Astrocyte of the spinal cord (primary cell): ENCODE measurements at regions not wholly inside any gene's neighbourhood (a gene's known extent, or its start where the extent isn't known, plus 50 kb on each side); places are given as distances from the start of the nearest gene placed in this dataset.

ENCODE experiments used
- DNase-seq: peaks from one replicate; pipeline ENCODE4 v3.0.0; 2011; ENCODE audit warnings: low read depth, low spot score
- H3K4me3 ChIP-seq: 2 replicates; pipeline ENCODE4 v1.5.1; 2011; ENCODE audit warnings: low read depth, mild to moderate bottlenecking, low read length, moderate library complexity
- in situ Hi-C: cut with HindIII; loops from 2 replicates; pipeline ENCODE4 v1.10.0; 2017; ENCODE audit warnings: low sequenced_read_pairs
- TF ChIP-seq, protein P1 (sequence below): IDR thresholded peaks from 2 replicates; pipeline ENCODE4 v1.5.1; 2012; ENCODE audit warnings: low read depth, mild to moderate bottlenecking, low read length, inconsistent platforms

- TF ChIP-seq, protein P1, sequence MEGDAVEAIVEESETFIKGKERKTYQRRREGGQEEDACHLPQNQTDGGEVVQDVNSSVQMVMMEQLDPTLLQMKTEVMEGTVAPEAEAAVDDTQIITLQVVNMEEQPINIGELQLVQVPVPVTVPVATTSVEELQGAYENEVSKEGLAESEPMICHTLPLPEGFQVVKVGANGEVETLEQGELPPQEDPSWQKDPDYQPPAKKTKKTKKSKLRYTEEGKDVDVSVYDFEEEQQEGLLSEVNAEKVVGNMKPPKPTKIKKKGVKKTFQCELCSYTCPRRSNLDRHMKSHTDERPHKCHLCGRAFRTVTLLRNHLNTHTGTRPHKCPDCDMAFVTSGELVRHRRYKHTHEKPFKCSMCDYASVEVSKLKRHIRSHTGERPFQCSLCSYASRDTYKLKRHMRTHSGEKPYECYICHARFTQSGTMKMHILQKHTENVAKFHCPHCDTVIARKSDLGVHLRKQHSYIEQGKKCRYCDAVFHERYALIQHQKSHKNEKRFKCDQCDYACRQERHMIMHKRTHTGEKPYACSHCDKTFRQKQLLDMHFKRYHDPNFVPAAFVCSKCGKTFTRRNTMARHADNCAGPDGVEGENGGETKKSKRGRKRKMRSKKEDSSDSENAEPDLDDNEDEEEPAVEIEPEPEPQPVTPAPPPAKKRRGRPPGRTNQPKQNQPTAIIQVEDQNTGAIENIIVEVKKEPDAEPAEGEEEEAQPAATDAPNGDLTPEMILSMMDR: no peak
- in situ Hi-C loops: no loop called here
- DNase-seq: peak; percentile 29
Observed at GRCh38 chr4:19583827-19584569, 667.7 kb upstream of the SLIT2 start.

DNA sequence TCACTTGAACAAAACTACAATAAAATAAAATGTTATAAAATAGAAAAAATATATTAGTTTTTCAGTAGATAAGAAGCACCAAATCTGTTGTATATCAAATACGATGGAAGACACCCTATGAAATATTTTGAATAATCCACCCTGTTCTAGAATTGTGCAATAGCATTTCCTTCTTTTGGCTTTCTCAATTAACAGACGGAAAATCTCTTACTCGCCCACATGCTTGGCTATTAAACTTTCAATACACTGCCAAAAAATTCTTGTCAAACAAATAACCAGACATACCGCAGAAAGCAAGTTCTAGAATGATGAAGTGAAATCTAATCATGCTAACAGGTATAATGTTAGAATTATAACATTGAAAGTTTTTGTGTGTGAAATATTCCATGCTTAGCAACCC is 671.6 kb upstream of the SLIT2 start:
- TF ChIP-seq, protein P1: no peak
- H3K4me3 ChIP-seq: no peak overlapping the region
- no peak for DNase-seq
- in situ Hi-C loops: no loop called here

More at GRCh38 chr4:19583827-19584569, 667.7 kb upstream of the SLIT2 start:
- no peak overlapping the region for H3K4me3 ChIP-seq

DNA sequence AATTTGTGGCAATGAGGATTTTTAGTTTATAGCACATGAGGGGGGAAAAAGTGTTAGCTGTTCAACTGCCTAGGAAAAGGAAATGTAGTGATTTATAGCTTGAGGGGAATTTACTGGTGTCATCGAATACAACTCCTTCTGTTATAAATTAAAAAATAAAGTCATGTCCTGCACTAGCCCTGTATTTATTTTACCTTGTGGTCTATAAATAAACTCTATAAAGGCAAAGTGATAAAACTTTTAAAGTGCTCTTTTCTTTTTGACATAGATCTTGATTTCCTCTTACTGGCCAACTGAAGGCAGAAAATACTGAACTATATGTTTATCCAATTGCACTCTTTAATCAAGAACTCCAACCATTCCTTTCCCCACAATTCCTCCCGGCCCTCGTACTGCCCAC is 672.1 kb upstream of the SLIT2 start:
- in situ Hi-C loops: no loop called here
- H3K4me3 ChIP-seq: no peak overlapping the region
- no peak for DNase-seq
- TF ChIP-seq, protein P1: no peak

DNA sequence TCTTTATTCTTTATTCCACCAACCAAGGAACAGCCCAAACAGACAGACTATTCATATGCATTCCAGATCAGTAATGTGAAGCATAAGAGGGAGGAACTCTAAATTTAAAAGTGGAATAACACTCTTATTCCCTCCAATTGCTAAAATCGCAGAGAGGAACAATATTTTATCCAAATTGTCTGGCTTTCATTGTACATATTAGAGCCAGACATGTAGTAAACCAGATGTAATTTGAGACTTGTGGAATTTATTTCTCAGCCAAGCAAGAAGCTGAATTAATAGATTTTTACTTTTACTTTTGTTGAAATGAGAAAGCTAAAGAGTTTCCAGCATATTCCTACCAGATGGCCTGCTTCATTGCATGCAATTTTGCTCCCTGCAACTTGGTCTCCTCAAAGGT is 674.6 kb upstream of the SLIT2 start:
- TF ChIP-seq, protein P1: no peak
- peak; percentile 7 for DNase-seq
- in situ Hi-C loops: no loop called here
- H3K4me3 ChIP-seq: no peak overlapping the region

DNA sequence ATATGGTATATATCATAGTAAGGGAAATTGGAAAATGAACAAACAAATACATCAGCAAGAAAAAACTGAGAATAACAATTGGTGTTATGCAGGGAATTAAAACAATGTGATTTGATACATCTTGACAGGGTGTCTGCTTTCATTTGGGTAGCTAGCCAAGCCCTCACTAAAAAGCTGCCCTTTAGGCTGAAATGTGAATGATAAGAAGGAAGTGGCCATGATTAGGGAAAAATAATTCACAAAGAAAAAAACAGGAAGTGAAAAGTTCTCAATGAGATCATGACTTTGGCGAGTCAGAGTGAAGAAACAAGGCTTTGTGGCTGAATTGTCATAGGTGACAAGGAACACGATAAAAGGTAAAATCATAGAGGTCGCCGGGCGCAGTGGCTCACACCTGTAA is 675.8 kb upstream of the SLIT2 start:
- in situ Hi-C loops: no loop called here
- DNase-seq: no peak
- TF ChIP-seq, protein P1: no peak
- H3K4me3 ChIP-seq: no peak overlapping the region

DNA sequence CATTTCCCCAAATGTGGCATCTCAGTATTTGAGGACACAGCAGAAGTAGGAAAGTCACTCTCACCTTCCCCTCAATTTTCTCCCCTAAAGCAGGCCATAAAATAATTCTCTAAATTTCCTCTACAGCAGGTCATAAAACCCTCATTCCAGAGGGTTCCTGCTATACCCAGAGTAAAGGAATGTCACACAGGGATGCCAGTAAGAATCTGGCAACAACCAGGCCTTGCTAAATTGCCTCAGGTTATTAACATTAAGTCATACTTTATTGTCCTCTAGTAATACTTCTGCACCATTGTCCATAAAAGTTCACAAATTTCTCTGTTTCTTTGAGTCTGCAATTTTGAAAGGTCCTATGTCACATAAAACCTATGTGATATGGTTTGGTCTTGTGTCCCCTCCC is 685.7 kb upstream of the SLIT2 start:
- TF ChIP-seq, protein P1: no peak
- DNase-seq: no peak
- no peak overlapping the region for H3K4me3 ChIP-seq
- in situ Hi-C loops: no loop called here
